Nephron (organoid): ENCODE measurements at regions not wholly inside any gene's neighbourhood (a gene's known extent, or its start where the extent isn't known, plus 50 kb on each side); places are given as distances from the start of the nearest gene placed in this dataset.

ENCODE experiments used
- H3K27ac Mint-ChIP-seq, 3 experiments: 2 replicates each; pipeline ENCODE4 v1.8.0; 2020; ENCODE audit warnings: mixed read lengths in 3 of 3, mild to moderate bottlenecking in 2 of 3, moderate library complexity in 1 of 3
- H3K27me3 Mint-ChIP-seq: 2 replicates; pipeline ENCODE4 v1.8.0; 2021; ENCODE audit warnings: low read depth, mild to moderate bottlenecking, moderate library complexity, mixed read lengths
- H3K36me3 Mint-ChIP-seq: 2 replicates; pipeline ENCODE4 v1.8.0; 2020; ENCODE audit warnings: low read depth, mixed read lengths
- H3K4me1 Mint-ChIP-seq: 2 replicates; pipeline ENCODE4 v1.8.0; 2020; ENCODE audit warnings: mixed read lengths
- H3K4me3 Mint-ChIP-seq, 3 experiments: 2 replicates each; pipeline ENCODE4 v1.8.0; 2020; ENCODE audit warnings: mild to moderate bottlenecking in 3 of 3, mixed read lengths in 3 of 3, moderate library complexity in 2 of 3
- H3K9me3 Mint-ChIP-seq: 2 replicates; pipeline ENCODE4 v1.8.0; 2020; ENCODE audit warnings: mixed read lengths
- CTCF ChIP-seq, 3 experiments: fragments of 200-600 bp; sonication (generic); IDR thresholded peaks; one replicate each; pipeline ENCODE4 v1.5.0; 2021; ENCODE audit warnings: antibody characterized with exemption in 3 of 3; ENCODE audit not compliant: unreplicated experiment in 3 of 3

GRCh38 chr5:92922231-92922967, 658.6 kb downstream of the NR2F1-AS1 start:
- Mint-ChIP-seq H3K36me3 (no peaks in the 10 kb centered on the region), H3K4me1 (peaks cover 22% of the 10 kb centered on the region), H3K9me3 (peaks cover 3% of the 10 kb centered on the region), H3K27me3 (no peaks in the 10 kb centered on the region), H3K4me3 (no peak overlapping the region), H3K27ac (peak overlapping the region in 2 of 3 experiments; percentile 40)
- TF ChIP-seq CTCF (IDR thresholded peaks at IDR 0.05; ENCODE audit: unreplicated experiment in 3 of 3) = no peak

GRCh38 chr5:92917044-92917443, 664.0 kb downstream of the NR2F1-AS1 start:
- peaks cover 22% of the 10 kb centered on the region for H3K4me1 Mint-ChIP-seq
- no peak for TF ChIP-seq CTCF (IDR thresholded peaks at IDR 0.05; ENCODE audit: unreplicated experiment in 3 of 3)
- no peaks in the 10 kb centered on the region for H3K27me3 Mint-ChIP-seq
- no peaks in the 10 kb centered on the region for H3K9me3 Mint-ChIP-seq
- peaks cover 12% of the 10 kb centered on the region for H3K36me3 Mint-ChIP-seq
- no peak overlapping the region for H3K4me3 Mint-ChIP-seq
- H3K27ac Mint-ChIP-seq = peak overlapping the region in 2 of 3 experiments; percentile 29 to 73

- peaks cover 12% of the 10 kb centered on the region for H3K36me3 Mint-ChIP-seq
- no peak overlapping the region for H3K4me3 Mint-ChIP-seq
- no peaks in the 10 kb centered on the region for H3K27me3 Mint-ChIP-seq
- H3K27ac Mint-ChIP-seq = peak overlapping the region; percentile 11 to 73 (median 29)
- TF ChIP-seq CTCF (IDR thresholded peaks at IDR 0.05; ENCODE audit: unreplicated experiment in 3 of 3) = peak in 2 of 3 experiments; percentile 10 to 26
- H3K9me3 Mint-ChIP-seq = no peaks in the 10 kb centered on the region
- peaks cover 23% of the 10 kb centered on the region for H3K4me1 Mint-ChIP-seq
Observed at GRCh38 chr5:92916036-92916435, 665.0 kb downstream of the NR2F1-AS1 start.

- Mint-ChIP-seq H3K9me3 (no peaks in the 10 kb centered on the region), H3K4me1 (peaks cover 55% of the 10 kb centered on the region), H3K27ac (peak overlapping the region in 2 of 3 experiments; percentile 52 to 67), H3K4me3 (no peak overlapping the region), H3K27me3 (no peaks in the 10 kb centered on the region), H3K36me3 (peaks cover 12% of the 10 kb centered on the region)
- TF ChIP-seq CTCF (IDR thresholded peaks at IDR 0.05; ENCODE audit: unreplicated experiment in 3 of 3) = no peak
Observed at GRCh38 chr5:92912283-92912682, 668.7 kb downstream of the NR2F1-AS1 start.

- Mint-ChIP-seq H3K36me3 (peaks cover 12% of the 10 kb centered on the region), H3K4me1 (peaks cover 56% of the 10 kb centered on the region), H3K27ac (peak overlapping the region in 2 of 3 experiments; percentile 52 to 61), H3K27me3 (no peaks in the 10 kb centered on the region), H3K4me3 (no peak overlapping the region), H3K9me3 (no peaks in the 10 kb centered on the region)
- no peak for TF ChIP-seq CTCF (IDR thresholded peaks at IDR 0.05; ENCODE audit: unreplicated experiment in 3 of 3)
Observed at GRCh38 chr5:92911851-92912250, 669.2 kb downstream of the NR2F1-AS1 start.

- H3K36me3 Mint-ChIP-seq = peaks cover 12% of the 10 kb centered on the region
- H3K27ac Mint-ChIP-seq = peak overlapping the region in 2 of 3 experiments; percentile 17 to 87
- no peaks in the 10 kb centered on the region for H3K27me3 Mint-ChIP-seq
- peaks cover 55% of the 10 kb centered on the region for H3K4me1 Mint-ChIP-seq
- no peak overlapping the region for H3K4me3 Mint-ChIP-seq
- no peaks in the 10 kb centered on the region for H3K9me3 Mint-ChIP-seq
- TF ChIP-seq CTCF (IDR thresholded peaks at IDR 0.05; ENCODE audit: unreplicated experiment in 3 of 3) = no peak
Observed at GRCh38 chr5:92911293-92911692, 669.7 kb downstream of the NR2F1-AS1 start.
